ENCODE measurements at regions not wholly inside any gene's neighbourhood (a gene's known extent, or its start where the extent isn't known, plus 50 kb on each side); places are given as distances from the start of the nearest gene placed in this dataset.

DNA sequence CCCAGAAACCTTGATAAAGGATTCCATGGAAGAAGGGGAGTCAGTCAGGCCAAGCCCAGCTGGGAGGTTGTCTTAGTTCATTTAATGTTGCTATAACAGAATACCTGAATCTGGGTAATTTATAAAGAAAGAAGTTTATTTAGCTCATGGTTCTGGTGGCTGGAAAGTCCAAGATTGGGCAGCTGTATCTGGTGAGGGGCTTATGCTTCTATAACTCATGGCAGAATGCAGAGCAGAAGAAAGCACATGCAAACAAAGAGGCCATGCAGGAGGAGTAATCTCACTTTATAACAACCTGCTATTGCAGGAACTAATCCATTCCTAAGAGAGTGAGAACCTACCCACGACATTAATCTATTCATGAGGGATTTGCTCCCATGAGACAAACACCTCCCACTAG is 54.2 kb upstream of the ANKRD1 start:
- DNase-seq (ENCODE audit: low read depth in 4 of 4, low spot score in 2 of 4) = no peak

DNA sequence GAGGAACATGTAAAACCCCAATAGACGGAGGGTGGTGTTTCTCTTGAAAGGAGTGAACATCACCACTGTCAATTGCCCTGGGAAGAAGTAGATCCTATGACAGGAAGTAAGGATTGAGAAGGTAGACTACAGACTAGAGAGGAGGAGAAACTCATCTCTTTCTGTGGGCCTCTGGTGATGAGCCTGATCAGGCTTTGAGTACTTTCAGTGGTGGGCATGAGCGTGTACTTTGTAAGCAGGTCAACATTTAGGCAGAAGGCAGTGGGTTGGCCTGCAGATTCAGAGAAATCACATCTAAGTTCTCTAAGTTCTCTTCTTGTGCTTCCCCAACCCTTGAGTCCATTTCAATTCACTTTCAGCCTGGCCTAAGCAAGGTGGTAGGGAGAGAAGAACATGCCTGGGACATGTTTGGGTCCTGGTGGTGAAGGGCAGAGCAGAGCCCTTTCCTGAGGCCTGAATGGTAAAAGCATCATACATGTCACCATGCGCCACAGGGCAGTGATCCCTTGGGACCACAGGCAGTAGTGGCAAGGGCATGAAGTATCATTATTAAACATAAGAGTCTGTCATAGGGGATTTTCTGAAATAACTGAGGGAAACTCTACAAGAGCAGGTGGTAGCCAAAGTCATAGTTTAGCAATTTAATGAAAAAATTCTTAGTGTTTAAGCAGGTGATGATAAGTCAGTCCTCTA is 56.4 kb upstream of the ANKRD1 start:
- DNase-seq (ENCODE audit: low read depth in 4 of 4, low spot score in 2 of 4) = no peak

DNA sequence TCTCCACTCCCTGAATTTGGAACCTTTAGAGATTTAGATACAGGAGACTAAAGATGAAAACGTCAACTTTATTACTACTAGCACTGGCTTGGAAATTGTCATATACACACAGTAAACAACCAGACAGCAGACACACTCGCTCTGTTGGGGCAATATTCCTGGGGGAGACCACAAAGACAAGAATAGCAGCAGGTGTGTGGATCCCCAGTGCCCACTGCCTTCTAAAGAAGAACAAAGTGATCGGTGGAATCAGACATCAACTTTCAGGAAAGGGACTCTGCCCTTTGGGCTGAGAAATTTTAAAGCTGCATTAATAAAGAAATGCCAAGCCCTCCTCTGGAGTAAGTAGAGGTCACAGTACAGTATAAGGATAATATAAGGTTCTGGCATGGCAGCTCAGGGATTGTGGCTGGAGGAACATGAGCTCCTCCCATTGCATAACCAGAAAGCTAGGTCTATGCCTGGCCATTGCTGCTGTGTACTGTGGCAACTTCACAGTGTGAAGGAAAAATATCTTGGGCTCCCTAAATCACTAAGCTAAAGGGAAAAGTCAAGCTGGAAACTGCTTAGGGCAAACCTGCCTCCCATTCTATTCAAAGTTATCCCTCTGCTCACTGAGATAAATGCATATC is 57.1 kb upstream of the ANKRD1 start:
- no peak for DNase-seq (ENCODE audit: low read depth in 4 of 4, low spot score in 2 of 4)

DNA sequence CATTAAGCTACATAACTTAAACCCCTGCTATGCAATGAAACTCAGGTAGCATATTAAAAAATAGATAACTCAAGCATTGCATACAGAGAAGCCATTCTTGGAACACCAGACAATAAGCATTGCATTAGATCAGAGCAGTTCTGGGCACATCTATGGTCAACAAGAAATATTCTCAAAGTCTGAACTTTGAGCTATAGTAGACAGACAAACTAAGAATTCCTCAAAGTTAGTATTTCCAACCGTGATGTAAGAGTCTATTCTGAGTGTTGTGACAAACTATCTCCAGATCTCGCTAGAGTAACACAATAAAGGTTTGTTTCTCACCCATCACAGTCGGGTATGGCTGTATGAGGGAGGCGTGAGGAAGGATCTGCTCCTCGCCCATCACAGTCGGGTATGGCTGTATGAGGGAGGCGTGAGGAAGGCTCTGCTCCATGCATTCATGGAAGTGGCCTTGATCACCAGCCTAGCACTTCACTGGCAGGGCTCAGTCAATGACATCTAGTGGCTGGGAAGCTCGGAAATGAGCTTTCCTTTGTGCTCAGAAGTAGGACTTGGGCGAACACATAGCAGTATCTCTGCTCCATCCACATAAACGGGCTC is 61.6 kb upstream of the ANKRD1 start:
- DNase-seq (ENCODE audit: low read depth in 4 of 4, low spot score in 2 of 4) = no peak

DNA sequence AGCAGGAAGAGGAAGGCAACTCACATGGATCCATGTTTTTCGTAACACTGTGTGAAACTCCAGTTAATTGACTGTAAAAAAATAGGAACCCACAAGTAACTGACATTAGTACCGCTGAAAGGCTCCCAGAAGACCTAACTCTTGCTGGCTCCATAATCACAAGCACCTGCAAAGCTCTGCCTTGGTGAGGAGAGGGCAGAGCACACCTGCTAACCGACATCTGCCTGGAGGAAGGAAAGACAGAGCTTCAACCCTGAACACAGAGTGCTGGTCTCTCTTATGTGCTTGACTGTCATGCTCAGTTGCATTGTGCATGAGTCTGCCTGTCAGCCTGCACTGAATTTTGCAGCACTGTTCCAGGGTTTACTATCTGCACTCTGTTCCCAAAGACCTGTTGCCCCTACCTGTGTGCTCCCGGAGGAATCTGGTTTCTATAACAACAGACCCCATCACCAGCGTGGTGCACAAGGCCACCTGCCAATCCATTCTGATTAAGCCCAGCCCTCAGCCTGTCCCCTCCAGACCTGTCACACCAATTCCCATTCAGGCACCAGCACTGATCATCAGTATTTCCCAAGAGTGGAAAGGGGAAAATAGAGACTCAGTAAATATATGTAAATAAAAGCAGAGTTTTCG is 63.1 kb upstream of the ANKRD1 start:
- DNase-seq (ENCODE audit: low read depth in 4 of 4, low spot score in 2 of 4) = no peak

DNA sequence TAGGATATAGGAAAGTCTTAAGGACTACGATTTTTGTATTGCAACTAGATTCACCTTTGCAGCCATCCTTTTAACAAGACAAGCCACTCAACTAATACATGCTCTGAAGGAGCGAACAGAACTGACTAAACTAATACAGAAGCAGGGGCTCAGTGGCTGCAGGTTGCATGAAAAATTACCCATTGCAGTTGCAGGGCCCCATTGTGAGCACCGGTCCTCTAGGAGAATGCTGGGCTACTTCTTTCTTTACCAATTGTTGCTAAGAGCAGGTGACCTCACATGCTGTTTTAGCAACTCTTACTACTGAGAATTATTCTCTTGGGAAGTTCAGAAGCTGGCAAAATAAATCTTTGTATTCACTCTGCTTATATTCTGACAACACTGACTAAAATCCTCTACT is 64.0 kb upstream of the ANKRD1 start:
- DNase-seq (ENCODE audit: low read depth in 4 of 4, low spot score in 2 of 4) = no peak

DNA sequence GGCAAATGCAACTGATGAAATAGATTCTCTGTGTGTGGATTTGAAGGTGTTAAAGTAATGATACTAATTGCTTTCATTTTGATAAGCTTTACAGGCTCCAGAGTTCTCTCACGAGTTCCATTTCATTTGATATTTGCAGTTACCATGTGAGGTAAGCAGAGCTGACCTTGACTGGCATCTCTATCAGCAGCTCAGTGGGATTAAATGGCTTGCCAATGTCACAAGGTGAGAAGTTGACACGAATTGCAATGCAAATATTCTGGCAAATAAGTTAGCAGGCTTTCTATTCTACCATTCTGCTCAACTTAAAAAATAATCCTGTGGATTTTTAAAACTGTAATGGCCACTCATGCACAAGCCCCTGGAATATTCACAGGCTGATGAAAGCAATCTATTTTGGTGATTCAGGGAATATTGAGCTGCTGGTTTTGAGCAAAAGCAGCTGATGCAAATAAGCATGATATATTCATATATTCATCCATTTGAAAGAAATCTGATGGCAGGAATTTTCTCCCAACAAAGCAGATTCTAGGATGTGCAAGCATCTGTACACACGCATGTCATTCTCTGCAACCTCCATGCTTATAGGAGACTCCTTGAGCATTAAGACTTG is 64.5 kb upstream of the ANKRD1 start:
- no peak for DNase-seq (ENCODE audit: low read depth in 4 of 4, low spot score in 2 of 4)

DNA sequence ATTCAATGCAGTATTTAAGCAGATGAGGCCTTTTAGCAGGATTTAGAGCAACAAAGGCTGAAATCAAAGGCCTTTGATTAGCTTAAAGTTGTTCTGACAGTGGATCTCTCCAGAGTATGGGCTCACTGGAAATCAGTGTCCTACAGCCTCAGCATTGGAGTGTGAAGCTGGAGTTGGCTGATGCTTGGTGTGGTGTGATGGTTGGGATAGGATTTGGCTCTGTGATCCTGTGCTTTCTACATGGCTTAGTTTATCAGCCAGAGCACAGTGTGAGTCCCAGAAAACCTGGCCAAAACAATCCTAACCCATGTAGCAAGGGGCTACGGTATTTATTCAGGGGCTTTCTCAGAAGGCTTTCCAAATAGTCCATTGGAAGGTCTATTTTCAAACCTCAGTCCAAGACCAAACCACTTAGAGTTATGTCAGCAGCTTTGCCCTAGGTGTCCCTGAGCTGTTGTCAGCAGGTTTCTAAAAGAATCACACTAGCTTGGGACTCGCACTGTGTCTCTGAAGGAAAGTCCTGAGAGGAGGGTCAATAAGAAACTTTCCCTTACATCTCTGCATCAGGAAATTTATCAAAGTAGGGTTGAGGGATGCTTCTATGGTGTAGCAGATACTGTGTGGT is 65.4 kb upstream of the ANKRD1 start:
- no peak for DNase-seq (ENCODE audit: low read depth in 4 of 4, low spot score in 2 of 4)

DNA sequence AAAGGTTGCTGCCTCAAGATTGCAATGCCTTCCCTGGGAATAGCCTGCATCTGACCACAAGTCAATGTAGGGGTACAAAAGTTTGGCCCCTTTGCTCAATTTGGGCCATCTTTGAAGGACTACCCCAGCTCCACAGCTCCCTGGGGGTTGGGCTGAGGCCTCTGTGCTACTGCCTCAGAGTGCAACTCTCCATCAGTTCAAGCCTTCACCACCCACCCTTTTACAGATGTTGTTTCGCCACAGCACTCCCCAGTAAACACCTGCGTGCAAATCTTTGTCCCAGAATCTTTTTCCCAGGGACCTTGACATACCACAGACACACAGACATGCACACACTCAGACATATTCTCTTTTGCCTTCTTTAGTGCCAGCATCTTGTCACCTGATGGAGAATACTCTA is 66.0 kb upstream of the ANKRD1 start:
- DNase-seq (ENCODE audit: low read depth in 4 of 4, low spot score in 2 of 4) = no peak

DNA sequence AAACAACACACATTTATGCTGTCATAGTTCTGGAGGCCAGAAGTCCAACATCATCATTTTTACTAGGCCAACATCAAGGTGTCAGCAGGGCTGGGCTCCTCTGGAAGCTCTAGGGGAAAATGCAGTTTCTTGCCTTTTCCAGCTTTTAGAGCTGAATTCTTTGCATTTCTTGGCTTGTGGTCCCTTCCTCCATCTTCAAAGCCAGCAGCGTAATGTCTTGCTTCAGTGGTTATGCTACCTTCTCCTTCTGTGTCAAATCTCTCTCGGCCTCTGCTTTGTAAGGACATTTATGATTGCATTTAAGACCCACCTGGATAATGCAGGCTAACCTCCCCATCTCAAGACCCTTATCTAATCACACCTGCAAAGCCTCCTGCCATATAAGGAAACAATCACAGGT is 66.5 kb upstream of the ANKRD1 start:
- DNase-seq (ENCODE audit: low read depth in 4 of 4, low spot score in 2 of 4) = no peak

DNA sequence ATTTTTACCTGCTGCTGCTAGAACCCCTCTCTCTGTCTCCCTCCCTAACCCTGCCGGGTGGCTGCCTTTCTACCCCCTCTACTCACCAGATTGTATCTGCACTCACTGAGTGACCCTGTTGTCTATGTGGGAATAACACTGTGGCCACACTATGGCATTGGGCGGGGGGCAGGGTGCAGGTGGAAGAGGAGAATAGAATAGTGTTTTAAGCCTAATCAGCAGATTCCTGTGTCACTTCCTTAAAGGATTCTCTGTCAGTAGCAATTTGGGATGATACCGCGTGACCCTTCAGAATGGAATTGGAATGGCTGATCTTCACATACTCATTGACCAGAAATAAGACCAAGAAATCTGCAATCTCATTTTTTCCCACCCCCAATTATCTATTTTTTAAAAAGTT is 67.1 kb upstream of the ANKRD1 start:
- no peak for DNase-seq (ENCODE audit: low read depth in 4 of 4, low spot score in 2 of 4)

DNA sequence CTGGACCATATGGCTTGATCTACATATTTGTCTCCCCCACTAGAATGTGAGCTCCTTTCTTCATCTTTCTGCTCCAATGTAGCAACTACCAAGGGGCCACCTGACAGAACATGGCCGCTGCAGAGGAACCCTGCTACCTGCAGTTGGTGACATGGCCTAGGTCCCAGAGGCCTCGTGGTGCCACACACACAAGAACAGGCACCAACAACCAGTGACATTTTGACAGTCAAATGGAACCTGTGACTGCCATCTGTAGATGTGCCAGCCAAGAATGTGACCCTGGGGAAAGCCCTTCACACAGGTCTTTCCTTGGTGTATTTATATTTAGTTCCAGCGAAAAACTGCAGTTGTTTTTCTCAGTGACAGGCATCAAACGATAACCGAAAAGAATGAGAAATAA is 67.9 kb upstream of the ANKRD1 start:
- DNase-seq (ENCODE audit: low read depth in 4 of 4, low spot score in 2 of 4) = no peak

DNA sequence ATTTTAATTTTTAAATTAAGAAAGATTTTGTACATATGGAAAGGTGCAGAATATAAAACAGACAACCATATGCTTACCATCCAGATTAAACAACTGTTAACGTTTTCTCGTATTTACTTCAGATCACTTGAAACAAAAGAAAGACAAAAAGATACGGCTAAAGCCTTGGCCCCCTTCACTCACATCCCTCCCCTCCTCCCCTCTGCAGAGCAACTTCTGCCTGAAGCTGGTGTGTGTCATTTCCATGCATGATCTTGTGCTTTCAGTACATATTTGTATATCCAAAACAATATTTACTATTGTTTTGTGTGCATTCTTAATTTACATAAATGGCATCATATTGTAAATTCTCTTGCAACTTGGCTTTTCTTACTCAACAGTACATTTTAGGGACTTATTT is 68.5 kb upstream of the ANKRD1 start:
- DNase-seq (ENCODE audit: low read depth in 4 of 4, low spot score in 2 of 4) = no peak

DNA sequence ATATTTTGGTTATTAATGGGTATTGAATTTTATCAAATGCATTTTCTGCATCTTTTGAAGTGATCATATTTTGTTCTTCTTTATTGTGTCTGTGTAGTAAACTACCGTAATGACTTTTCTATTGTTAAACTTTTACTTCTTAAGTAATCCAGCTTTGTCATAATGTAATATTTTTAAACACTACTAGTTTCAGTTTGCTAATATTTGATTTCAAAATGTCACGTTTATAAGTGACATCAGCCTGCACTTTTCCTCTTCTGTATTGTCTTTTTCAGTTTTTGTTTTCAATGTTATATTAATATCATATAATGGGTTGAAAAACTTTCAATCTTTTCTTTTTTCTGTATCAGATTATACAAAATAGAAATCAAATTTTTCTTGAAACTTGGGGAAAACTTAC is 71.6 kb upstream of the ANKRD1 start:
- DNase-seq (ENCODE audit: low read depth in 4 of 4, low spot score in 2 of 4) = no peak

DNA sequence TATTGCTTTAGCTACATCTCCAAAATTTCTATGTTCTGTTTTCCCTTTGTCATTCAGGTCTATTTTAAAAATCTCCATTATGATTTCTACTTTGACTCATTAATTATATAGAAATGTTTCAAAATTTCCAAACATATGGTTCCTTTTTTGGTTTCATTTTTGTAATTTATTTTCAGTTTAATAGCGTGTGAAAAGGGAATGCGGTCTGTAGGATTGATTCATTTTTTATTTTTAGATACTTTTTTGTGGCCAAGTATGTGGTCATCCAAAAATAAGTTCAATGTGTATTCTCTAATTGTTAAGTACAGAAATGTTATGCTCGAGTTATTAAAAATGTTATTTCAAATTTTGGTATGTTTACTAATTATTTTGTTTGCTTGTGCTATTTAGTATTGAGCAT is 72.5 kb upstream of the ANKRD1 start:
- DNase-seq (ENCODE audit: low read depth in 4 of 4, low spot score in 2 of 4) = no peak

DNA sequence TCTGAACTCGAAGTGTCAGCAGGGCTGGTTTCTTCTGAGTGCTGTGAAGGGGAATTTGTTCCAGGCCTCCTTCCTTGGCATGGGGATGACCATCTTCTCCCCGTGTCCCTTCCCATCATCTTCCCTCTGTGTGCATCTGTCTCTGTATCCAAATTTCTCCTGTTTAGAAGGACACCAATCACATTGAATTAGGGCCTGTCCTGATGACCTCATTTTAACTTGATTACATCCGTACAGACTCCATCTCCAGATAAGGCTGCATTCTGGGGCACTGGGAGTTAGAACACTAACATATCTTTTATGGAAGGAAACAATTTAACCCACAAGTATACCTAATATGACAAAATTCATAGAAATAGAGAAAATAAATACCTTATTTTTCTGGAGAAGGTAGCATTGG is 76.8 kb upstream of the ANKRD1 start:
- DNase-seq (ENCODE audit: low read depth in 4 of 4, low spot score in 2 of 4) = no peak

DNA sequence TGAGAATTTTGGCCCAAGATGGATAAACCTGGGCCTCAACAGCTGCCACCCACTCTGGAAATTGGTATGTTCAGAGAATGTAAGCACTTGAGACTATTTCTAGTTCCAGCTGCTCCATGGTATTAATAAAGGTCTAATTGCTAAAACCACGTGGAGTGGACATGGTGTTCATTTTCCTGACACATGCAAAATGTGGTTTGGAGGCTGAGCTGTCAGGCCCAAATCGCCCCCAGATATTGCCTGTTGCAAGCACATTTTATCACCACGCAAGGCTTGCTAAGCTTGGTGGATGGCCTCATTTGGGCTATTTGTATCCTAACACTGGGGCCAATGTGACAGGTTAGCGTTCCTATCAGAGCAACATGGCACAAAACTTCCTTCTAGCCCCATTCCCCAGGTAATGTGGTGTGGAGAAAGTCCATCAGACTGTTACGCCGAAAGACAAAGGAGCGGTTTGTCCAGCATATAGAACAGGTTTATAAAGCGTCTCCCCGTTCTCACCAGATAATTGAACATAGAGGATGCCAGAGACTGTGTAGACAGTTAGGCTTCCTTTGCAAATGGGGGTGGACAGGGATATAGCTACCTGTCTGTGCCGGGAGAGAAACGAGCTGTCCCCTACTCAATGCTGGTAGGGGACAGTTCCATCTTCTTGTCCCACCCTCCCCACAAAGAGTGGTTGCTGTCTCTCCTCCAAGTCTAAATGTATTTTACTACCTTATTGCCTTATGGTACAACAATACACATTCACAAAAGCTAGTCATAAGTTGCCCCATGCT is 78.0 kb upstream of the ANKRD1 start:
- no peak for DNase-seq (ENCODE audit: low read depth in 4 of 4, low spot score in 2 of 4)

DNA sequence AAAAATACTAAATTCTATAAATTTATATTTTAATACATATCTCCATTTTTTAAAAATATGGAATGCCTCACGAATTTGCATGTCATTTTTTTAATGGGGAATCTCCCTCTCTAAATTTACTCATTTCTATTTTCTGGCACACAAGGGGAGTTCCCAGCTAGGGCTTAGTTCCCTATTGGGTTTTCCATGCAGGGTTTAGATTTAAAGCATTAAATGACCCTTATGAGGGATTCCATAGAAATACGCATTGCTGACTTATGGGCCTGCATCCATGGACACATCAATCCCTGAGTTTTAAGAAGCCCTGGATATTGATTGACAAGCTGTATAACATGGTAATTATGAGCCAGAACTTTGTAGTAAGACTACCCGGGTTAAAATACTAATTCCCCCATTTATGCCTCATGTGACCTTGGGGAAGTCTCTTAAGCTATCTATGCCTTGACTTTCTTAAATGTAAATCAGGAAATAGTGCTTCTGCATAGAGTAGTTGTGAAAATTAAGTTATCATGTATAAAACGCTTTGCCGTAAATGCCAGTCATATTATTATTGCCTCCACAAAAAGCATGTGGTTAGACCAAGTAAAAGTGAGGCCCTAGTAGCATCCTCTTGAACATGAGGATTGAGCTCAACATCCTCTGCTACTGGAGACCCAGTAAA is 78.8 kb upstream of the ANKRD1 start:
- DNase-seq (ENCODE audit: low read depth in 4 of 4, low spot score in 2 of 4) = no peak

DNA sequence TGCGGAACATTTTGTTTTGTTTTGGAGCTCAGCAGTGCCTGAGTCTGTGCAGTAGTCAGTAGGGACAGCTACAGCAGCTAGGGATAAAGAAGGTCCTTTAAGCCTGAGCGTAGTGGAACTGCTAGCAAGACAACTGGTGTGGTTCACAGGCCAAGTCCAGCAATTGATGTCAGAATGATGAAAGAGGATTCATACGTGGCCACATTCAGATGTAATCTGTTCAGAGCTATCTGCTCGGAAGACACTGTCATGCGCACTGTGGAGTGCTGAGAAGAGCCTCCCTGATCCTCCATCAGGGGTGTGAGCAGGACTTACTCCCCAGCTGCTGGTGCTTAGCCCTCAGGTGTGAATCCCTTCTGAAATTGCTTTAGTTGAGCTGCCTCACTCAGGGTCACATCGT is 79.6 kb upstream of the ANKRD1 start:
- DNase-seq (ENCODE audit: low read depth in 4 of 4, low spot score in 2 of 4) = no peak

DNA sequence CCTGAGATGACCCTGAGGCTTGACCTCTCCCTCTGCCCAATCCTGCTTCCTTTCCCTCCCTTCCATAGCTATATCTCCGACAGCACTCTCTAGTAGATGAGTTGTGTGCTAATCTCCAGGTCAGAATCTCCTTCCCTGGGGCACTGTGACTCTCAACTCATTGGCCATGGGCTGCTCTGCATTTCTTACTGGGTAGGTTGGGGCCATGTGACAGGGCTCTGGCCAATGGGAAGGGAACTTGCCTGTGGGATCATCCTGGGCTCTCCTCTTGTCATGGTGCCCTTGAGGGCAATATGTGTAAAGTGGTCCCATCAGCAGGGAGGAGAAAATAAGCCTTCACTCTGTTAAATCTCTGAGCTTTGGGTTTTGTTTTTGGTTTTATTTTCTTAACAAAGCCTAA is 80.1 kb upstream of the ANKRD1 start:
- no peak for DNase-seq (ENCODE audit: low read depth in 4 of 4, low spot score in 2 of 4)

Data from left renal cortex interstitium (tissue), 4 donors.